ENCODE measurements at regions not wholly inside any gene's neighbourhood (a gene's known extent, or its start where the extent isn't known, plus 50 kb on each side); places are given as distances from the start of the nearest gene placed in this dataset.

- H3K9ac ChIP-seq (ENCODE audit: low read length): no peak overlapping the region
Observed at GRCh38 chr10:124200011-124200410, 106.6 kb upstream of the CHST15 start.

GRCh38 chr10:124198871-124199270 is 105.5 kb upstream of the CHST15 start:
- H2AFZ ChIP-seq (ENCODE audit: low read length): no peak overlapping the region
- no peak for DNase-seq
- H3K4me2 ChIP-seq (ENCODE audit: low read length): no peak overlapping the region
- H3K79me2 ChIP-seq (ENCODE audit: low read length): no peaks in the 10 kb centered on the region
- ChIA-PET CTCF (no interaction called here), POLR2A (ENCODE audit: unreplicated experiment) (no interaction called here)
- ATAC-seq: no peak
- H3K9me2 ChIP-seq (replicated peaks; ENCODE audit: low read length): no peaks in the 10 kb centered on the region
- TF ChIP-seq, protein P1, sequence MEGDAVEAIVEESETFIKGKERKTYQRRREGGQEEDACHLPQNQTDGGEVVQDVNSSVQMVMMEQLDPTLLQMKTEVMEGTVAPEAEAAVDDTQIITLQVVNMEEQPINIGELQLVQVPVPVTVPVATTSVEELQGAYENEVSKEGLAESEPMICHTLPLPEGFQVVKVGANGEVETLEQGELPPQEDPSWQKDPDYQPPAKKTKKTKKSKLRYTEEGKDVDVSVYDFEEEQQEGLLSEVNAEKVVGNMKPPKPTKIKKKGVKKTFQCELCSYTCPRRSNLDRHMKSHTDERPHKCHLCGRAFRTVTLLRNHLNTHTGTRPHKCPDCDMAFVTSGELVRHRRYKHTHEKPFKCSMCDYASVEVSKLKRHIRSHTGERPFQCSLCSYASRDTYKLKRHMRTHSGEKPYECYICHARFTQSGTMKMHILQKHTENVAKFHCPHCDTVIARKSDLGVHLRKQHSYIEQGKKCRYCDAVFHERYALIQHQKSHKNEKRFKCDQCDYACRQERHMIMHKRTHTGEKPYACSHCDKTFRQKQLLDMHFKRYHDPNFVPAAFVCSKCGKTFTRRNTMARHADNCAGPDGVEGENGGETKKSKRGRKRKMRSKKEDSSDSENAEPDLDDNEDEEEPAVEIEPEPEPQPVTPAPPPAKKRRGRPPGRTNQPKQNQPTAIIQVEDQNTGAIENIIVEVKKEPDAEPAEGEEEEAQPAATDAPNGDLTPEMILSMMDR (conservative IDR thresholded peaks at IDR 0.05; ENCODE audit: low read depth, low read length): no peak
- TF ChIP-seq EZH2 (IDR thresholded peaks at IDR 0.05; ENCODE audit: low read length, unreplicated experiment): no peak
- no peak for TF ChIP-seq EZH2phosphoT487 (IDR thresholded peaks at IDR 0.05; ENCODE audit: borderline replicate concordance, low read length)
- no peaks in the 10 kb centered on the region for H3K27me3 ChIP-seq (ENCODE audit: low read length)
- no peaks in the 10 kb centered on the region for H3K4me1 ChIP-seq (ENCODE audit: insufficient read depth, low read length)
- no peaks in the 10 kb centered on the region for H3K9me3 ChIP-seq (ENCODE audit: low read length)
- H3K36me3 ChIP-seq (ENCODE audit: low read depth, low read length): no peaks in the 10 kb centered on the region
- H3K4me3 ChIP-seq (ENCODE audit: low read length): no peak overlapping the region
- no peak overlapping the region for H3K27ac ChIP-seq (ENCODE audit: low read length)
- no peaks in the 10 kb centered on the region for H4K20me1 ChIP-seq (ENCODE audit: low read length)
- BruUV-seq (replicated peaks): no TSS peak
- H3K9ac ChIP-seq (ENCODE audit: low read length): no peak overlapping the region
- H3F3A ChIP-seq (ENCODE audit: low read length, unreplicated experiment): no peaks in the 10 kb centered on the region
- intact Hi-C loops (cut with micrococcal nuclease): no loop called here

More at GRCh38 chr10:124200011-124200410, 106.6 kb upstream of the CHST15 start:
- Histone ChIP-seq H3K27me3 (ENCODE audit: low read length) (no peaks in the 10 kb centered on the region), H2AFZ (ENCODE audit: low read length) (no peak overlapping the region), H4K20me1 (ENCODE audit: low read length) (no peaks in the 10 kb centered on the region), H3K79me2 (ENCODE audit: low read length) (no peaks in the 10 kb centered on the region), H3K9me2 (replicated peaks; ENCODE audit: low read length) (no peaks in the 10 kb centered on the region), H3F3A (ENCODE audit: low read length, unreplicated experiment) (no peaks in the 10 kb centered on the region), H3K4me3 (ENCODE audit: low read length) (no peak overlapping the region), H3K36me3 (ENCODE audit: low read depth, low read length) (no peaks in the 10 kb centered on the region), H3K27ac (ENCODE audit: low read length) (no peak overlapping the region), H3K4me2 (ENCODE audit: low read length) (no peak overlapping the region), H3K4me1 (ENCODE audit: insufficient read depth, low read length) (no peaks in the 10 kb centered on the region), H3K9me3 (ENCODE audit: low read length) (no peaks in the 10 kb centered on the region)
- no peak for TF ChIP-seq EZH2phosphoT487 (IDR thresholded peaks at IDR 0.05; ENCODE audit: borderline replicate concordance, low read length)
- TF ChIP-seq, protein P1 (conservative IDR thresholded peaks at IDR 0.05; ENCODE audit: low read depth, low read length): no peak
- no peak for TF ChIP-seq EZH2 (IDR thresholded peaks at IDR 0.05; ENCODE audit: low read length, unreplicated experiment)
- no peak for ATAC-seq
- POLR2A ChIA-PET (ENCODE audit: unreplicated experiment): no interaction called here
- intact Hi-C loops (cut with micrococcal nuclease): no loop called here
- CTCF ChIA-PET: no interaction called here
- DNase-seq: peak; percentile 20
- no TSS peak for BruUV-seq (replicated peaks)

- CTCF ChIA-PET: no interaction called here
Observed at GRCh38 chr10:124198125-124198501, 104.7 kb upstream of the CHST15 start.

More at GRCh38 chr10:124198125-124198501, 104.7 kb upstream of the CHST15 start:
- BruUV-seq (replicated peaks): no TSS peak
- Histone ChIP-seq H4K20me1 (ENCODE audit: low read length) (no peaks in the 10 kb centered on the region), H3K9me2 (replicated peaks; ENCODE audit: low read length) (no peaks in the 10 kb centered on the region), H3K4me3 (ENCODE audit: low read length) (no peak overlapping the region), H3K27ac (ENCODE audit: low read length) (no peak overlapping the region), H3K9ac (ENCODE audit: low read length) (no peak overlapping the region), H3K9me3 (ENCODE audit: low read length) (no peaks in the 10 kb centered on the region), H3K4me1 (ENCODE audit: insufficient read depth, low read length) (no peaks in the 10 kb centered on the region), H3K27me3 (ENCODE audit: low read length) (no peaks in the 10 kb centered on the region), H3F3A (ENCODE audit: low read length, unreplicated experiment) (no peaks in the 10 kb centered on the region), H3K36me3 (ENCODE audit: low read depth, low read length) (no peaks in the 10 kb centered on the region), H3K4me2 (ENCODE audit: low read length) (no peak overlapping the region), H3K79me2 (ENCODE audit: low read length) (no peaks in the 10 kb centered on the region), H2AFZ (ENCODE audit: low read length) (no peak overlapping the region)
- intact Hi-C loops (cut with micrococcal nuclease): no loop called here
- no peak for DNase-seq
- POLR2A ChIA-PET (ENCODE audit: unreplicated experiment): no interaction called here
- TF ChIP-seq EZH2phosphoT487 (IDR thresholded peaks at IDR 0.05; ENCODE audit: borderline replicate concordance, low read length) (no peak), EZH2 (IDR thresholded peaks at IDR 0.05; ENCODE audit: low read length, unreplicated experiment) (no peak)
- TF ChIP-seq, protein P1 (conservative IDR thresholded peaks at IDR 0.05; ENCODE audit: low read depth, low read length): no peak
- ATAC-seq: no peak
